ENCODE measurements at regions not wholly inside any gene's neighbourhood (a gene's known extent, or its start where the extent isn't known, plus 50 kb on each side); places are given as distances from the start of the nearest gene placed in this dataset.
"Not testable (repeated sequence)": the region's sequence is repeated elsewhere in the genome, so short reads cannot be mapped to it uniquely, and the experiment has no call there.

DNA sequence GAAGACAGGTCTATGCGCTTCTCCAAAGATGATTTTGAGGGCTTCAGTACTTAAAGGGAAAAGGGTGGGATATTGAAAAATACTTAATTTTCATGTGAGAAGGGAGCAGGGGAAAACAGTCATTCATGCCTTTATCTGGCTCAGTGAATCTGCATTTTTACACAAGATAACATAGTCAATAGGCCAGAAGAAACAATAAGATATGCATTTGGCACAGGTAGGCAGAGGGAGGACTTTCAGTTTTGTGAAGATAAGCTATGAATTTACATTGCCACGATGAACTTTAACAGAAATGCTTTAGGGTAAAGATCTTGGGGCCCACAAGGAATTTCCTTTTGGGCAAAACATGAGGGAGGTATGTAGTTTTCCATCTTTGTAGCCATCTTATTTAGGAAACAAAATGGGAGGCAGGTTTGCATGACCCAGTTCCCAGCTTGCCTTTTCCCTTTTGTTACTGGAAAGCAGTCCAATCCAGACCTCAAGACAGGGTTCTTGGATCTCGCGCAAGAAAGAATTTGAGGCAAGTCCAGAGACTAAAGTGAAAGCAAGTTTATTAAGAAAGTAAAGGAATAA, 504.2 kb downstream of the IGSF11 start:
- TF ChIP-seq, protein P1, sequence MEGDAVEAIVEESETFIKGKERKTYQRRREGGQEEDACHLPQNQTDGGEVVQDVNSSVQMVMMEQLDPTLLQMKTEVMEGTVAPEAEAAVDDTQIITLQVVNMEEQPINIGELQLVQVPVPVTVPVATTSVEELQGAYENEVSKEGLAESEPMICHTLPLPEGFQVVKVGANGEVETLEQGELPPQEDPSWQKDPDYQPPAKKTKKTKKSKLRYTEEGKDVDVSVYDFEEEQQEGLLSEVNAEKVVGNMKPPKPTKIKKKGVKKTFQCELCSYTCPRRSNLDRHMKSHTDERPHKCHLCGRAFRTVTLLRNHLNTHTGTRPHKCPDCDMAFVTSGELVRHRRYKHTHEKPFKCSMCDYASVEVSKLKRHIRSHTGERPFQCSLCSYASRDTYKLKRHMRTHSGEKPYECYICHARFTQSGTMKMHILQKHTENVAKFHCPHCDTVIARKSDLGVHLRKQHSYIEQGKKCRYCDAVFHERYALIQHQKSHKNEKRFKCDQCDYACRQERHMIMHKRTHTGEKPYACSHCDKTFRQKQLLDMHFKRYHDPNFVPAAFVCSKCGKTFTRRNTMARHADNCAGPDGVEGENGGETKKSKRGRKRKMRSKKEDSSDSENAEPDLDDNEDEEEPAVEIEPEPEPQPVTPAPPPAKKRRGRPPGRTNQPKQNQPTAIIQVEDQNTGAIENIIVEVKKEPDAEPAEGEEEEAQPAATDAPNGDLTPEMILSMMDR (IDR thresholded peaks at IDR 0.05), result no peak
- no peak for TF ChIP-seq POLR2A (IDR thresholded peaks at IDR 0.05)
- intact Hi-C loops (cut with DNase I; ENCODE audit: low total_unique reads), result no loop called here
- no peak overlapping the region for H3K4me3 ChIP-seq (ENCODE audit: low read depth, poor library complexity, severe bottlenecking)
- 77 to 82% methylated on average over 4 of the region's 4 CpGs for WGBS, 2 donors
- no peak for DNase-seq (ENCODE audit: low spot score in 2 of 2)

DNA sequence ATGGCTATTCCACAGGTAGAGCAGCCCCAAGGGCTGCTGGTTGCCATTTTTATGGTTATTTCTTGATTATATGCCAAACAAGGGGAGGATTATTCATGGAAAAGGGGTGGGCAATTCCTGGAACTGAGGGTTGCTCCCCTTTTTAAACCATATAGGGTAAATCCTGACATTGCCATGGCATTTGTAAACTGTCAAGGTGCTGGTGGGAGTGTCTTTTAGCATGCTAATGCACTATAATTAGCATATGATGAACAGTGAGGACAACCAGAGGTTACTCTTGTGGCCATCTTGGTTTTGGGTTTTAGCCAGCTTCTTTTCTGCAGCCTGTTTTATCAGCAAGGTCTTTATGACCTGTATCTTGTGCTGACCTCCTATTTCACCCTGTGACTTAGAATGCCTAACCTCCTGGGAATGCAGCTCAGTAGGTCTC, 503.7 kb downstream of the IGSF11 start:
- intact Hi-C loops (cut with DNase I; ENCODE audit: low total_unique reads); H3K4me3 ChIP-seq (ENCODE audit: low read depth, poor library complexity, severe bottlenecking); DNase-seq (ENCODE audit: low spot score in 2 of 2): not testable (repeated sequence)

DNA sequence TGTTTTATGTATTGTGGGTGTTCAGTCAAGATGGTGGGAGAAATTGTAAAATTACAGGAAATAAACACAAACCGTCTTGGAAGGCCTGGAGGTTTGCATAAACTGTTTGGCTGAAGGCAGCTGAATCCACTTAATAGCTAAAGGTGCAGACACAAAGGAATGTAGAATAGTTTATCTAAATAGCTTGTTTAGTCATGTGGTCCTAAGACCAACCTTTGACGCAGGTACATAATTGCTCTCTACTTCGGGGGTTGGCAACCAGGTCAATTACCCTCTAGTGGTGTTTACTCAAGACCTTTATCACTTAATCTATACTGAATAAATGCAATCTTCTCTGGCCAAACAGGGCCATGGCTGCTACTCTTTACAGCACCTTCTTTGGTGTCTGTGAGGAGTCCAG, 502.8 kb downstream of the IGSF11 start:
- intact Hi-C loops (cut with DNase I; ENCODE audit: low total_unique reads), result no loop called here
- no peak for DNase-seq (ENCODE audit: low spot score in 2 of 2)
- no peak for TF ChIP-seq POLR2A (IDR thresholded peaks at IDR 0.05)
- TF ChIP-seq, protein P1 (IDR thresholded peaks at IDR 0.05), result no peak
- WGBS, 2 donors, result 31 to 53% methylated on average over 3 of the region's 3 CpGs
- H3K4me3 ChIP-seq (ENCODE audit: low read depth, poor library complexity, severe bottlenecking), result no peak overlapping the region

DNA sequence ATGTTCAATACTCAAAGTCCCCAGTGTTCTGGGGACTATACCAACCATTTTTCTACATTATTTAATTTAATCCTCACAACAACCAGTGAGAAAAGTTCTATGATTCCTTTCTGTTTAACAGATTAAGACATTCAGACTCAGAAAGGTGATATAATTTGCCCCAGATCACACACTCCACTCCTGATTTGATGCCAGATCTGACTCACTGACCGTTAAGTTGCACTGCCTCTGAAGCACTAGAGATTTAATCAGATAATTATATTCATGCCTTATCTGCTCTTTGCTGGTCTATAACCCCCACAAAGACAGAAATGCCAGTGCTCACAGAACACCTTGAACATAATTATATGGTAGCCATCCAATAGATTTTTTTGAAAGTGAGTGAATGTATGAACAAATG, 501.0 kb downstream of the IGSF11 start:
- DNase-seq (ENCODE audit: low spot score in 2 of 2), result no peak
- intact Hi-C loops (cut with DNase I; ENCODE audit: low total_unique reads), result no loop called here
- TF ChIP-seq, protein P1 (IDR thresholded peaks at IDR 0.05), result no peak
- TF ChIP-seq POLR2A (IDR thresholded peaks at IDR 0.05), result no peak
- WGBS, 2 donors, result 33 to 39% methylated on average over 1 of the region's 1 CpG
- no peak overlapping the region for H3K4me3 ChIP-seq (ENCODE audit: low read depth, poor library complexity, severe bottlenecking)

DNA sequence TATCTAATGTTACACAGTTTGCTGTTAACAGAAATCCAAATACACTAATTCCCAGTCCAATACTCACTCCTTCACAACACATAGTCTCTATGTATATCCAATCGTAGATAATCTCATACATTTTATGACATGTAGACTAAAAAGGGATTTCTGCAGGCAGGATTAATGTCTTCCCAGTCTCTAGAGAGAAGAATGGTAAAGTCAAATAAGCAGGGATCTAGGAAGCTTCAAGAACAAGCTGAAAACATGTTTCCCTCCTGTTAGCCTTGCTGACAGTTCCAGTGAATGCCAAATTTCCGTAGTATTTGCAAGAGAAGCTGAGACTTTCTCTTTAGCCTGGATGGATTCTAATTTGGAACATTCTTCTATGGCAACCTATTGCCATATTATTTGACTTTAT, 500.1 kb downstream of the IGSF11 start:
- no peak for TF ChIP-seq POLR2A (IDR thresholded peaks at IDR 0.05)
- TF ChIP-seq, protein P1 (IDR thresholded peaks at IDR 0.05), result no peak
- WGBS, 2 donors, result 19 to 73% methylated on average over 2 of the region's 2 CpGs

DNA sequence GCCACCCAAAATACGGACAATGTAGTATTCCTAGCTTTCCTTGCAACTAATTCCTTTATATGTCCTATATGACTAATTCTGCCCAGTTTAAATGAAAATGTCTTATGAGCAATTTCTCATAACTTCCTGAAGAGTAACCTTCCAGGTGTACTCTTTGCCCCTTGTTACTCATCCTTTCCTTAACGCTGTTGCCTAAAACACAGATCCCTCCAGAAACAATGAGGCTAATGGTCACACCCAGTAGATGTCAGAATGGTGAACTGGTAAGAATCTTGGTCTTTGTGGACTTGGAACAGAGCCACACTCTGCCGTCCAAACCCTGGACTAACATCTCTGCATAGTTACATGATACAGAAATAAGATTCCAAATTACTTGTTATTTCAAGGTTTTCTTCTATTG, 497.9 kb downstream of the IGSF11 start:
- H3K4me3 ChIP-seq (ENCODE audit: low read depth, poor library complexity, severe bottlenecking), result no peak overlapping the region
- TF ChIP-seq POLR2A (IDR thresholded peaks at IDR 0.05), result no peak
- TF ChIP-seq, protein P1 (IDR thresholded peaks at IDR 0.05), result no peak
- WGBS, 2 donors, result 84 to 85% methylated on average over 3 of the region's 3 CpGs
- intact Hi-C loops (cut with DNase I; ENCODE audit: low total_unique reads), result no loop called here
- no peak for DNase-seq (ENCODE audit: low spot score in 2 of 2)

More for the DNA sequence above, 500.1 kb downstream of the IGSF11 start:
- no peak overlapping the region for H3K4me3 ChIP-seq (ENCODE audit: low read depth, poor library complexity, severe bottlenecking)
- intact Hi-C loops (cut with DNase I; ENCODE audit: low total_unique reads), result no loop called here
- no peak for DNase-seq (ENCODE audit: low spot score in 2 of 2)

All from lower leg skin (tissue), 4 donors.